Fibroblast of pulmonary artery (primary cell): ENCODE measurements at regions not wholly inside any gene's neighbourhood (a gene's known extent, or its start where the extent isn't known, plus 50 kb on each side); places are given as distances from the start of the nearest gene placed in this dataset.

Experiments used
- DNase-seq: peaks from one replicate; pipeline ENCODE4 v3.0.0-alpha.2; 2010; ENCODE audit warnings: low read depth
- H3K4me3 ChIP-seq: replicated peaks from 2 replicates; pipeline ENCODE4 v1.5.1; 2011; ENCODE audit warnings: low read depth, mild to moderate bottlenecking, control low read depth, low read length, moderate library complexity
- TF ChIP-seq, protein P1 (sequence below): IDR thresholded peaks from 2 replicates; pipeline ENCODE4 v1.5.1; 2011; ENCODE audit warnings: mild to moderate bottlenecking, control low read depth, low read length, inconsistent platforms; ENCODE audit errors: missing control alignments

DNA sequence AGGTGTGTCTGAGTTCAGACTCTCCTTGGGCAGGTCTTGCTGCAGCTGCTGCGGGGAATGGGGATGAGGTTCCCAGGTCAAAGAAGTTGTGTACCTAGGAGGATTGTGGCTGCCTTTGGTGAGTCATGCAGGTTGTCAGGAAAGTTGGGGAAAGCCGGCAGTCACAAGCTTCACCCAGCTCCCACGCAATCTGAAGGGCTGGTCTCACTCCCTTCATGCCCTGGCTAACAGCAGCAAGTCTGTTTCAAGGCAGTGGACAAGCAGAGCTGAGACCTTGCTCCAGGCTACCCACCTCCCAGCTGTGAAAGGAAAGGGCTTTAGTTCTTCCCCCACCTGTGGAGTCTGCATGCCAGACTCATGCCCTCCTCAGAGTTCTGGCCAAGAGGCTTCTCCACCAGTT lies 287.2 kb downstream of the DTHD1 start:
- DNase-seq = no peak
- H3K4me3 ChIP-seq = no peak overlapping the region
- TF ChIP-seq, protein P1, sequence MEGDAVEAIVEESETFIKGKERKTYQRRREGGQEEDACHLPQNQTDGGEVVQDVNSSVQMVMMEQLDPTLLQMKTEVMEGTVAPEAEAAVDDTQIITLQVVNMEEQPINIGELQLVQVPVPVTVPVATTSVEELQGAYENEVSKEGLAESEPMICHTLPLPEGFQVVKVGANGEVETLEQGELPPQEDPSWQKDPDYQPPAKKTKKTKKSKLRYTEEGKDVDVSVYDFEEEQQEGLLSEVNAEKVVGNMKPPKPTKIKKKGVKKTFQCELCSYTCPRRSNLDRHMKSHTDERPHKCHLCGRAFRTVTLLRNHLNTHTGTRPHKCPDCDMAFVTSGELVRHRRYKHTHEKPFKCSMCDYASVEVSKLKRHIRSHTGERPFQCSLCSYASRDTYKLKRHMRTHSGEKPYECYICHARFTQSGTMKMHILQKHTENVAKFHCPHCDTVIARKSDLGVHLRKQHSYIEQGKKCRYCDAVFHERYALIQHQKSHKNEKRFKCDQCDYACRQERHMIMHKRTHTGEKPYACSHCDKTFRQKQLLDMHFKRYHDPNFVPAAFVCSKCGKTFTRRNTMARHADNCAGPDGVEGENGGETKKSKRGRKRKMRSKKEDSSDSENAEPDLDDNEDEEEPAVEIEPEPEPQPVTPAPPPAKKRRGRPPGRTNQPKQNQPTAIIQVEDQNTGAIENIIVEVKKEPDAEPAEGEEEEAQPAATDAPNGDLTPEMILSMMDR = no peak

DNA sequence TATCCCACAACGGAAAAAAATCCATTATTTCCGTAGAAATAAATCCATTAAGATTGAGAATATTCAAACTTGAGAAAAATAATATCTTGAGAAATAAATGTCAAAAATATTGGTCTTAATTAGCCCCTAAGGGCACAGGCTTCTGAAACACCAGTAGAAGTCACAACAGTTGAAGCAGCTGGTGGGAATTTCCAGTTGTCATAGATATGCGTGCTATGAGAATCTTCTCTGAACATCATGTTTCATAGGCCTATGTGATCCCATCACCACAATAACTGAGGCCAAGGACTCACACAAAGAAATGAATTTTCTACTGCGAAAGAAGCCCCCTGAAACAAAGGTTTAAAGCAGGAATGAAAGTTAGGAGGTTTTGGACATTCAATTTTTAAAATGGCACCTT lies 292.0 kb downstream of the DTHD1 start:
- TF ChIP-seq, protein P1 = no peak
- H3K4me3 ChIP-seq = no peak overlapping the region
- DNase-seq = no peak

DNA sequence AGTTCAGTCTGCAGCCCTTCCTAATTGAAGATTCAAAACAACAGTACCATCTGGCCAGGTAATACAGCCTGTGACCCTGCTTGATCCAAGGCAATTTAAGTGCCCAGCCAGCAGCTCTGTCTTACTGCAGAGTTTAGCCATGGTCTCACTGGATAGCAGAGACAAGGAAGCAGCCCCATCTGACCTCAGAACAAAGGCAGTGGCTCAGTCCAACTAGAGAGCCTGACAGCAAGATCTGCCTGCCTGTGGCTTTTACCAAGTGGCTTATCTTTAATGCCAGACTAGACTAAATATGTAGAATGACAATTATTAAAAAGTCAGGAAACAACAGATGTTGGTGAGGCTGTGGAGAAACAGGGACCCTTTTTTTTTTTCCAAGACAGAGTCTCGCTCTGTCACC lies 293.4 kb downstream of the DTHD1 start:
- no peak for DNase-seq
- H3K4me3 ChIP-seq = no peak overlapping the region
- TF ChIP-seq, protein P1 = no peak

DNA sequence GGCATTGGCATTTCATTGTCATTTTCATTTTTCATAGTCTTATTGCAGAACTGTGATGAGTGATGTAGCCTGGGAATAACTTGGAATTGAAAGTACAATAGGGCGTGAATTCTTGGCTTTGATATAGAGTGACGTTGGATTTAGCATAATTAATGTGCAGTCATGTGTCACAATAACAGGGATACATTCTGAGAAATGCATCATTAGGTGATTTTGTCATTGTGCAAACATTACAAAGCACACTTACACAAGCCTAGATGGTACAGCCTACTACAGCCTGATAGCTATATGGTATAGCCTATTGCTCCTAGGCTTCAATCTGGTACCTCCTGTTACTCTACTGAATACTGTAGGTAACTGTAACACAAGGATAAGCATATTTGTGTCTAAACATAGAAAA lies 300.8 kb downstream of the DTHD1 start:
- H3K4me3 ChIP-seq = no peak overlapping the region
- TF ChIP-seq, protein P1 = no peak
- DNase-seq = no peak

DNA sequence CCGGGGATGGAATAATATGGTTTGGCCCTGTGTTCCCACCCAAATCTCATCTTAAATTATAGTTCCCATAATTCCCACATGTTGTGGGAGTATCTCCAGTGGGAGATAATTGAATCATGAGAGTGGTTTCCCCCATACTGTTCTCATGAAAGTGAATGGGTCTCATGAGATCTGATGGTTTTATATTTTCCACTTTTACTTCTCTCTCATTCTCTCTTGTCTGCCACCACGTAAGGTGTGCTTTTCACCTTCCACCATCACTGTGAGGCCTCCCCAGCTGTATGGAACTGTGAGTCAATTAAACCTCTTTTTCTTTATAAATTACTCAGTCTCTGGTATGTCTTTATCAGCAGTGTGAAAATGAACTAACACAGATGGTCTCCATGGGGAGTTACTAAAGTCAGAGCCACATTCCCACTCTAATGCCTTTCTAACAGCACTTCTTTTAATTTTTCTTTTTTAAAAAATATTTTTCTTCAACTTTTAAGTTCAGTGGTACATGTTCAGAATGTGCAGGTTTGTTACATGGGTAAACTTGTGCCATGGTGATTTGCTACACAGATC lies 306.6 kb downstream of the DTHD1 start:
- no peak for DNase-seq
- TF ChIP-seq, protein P1 = no peak

DNA sequence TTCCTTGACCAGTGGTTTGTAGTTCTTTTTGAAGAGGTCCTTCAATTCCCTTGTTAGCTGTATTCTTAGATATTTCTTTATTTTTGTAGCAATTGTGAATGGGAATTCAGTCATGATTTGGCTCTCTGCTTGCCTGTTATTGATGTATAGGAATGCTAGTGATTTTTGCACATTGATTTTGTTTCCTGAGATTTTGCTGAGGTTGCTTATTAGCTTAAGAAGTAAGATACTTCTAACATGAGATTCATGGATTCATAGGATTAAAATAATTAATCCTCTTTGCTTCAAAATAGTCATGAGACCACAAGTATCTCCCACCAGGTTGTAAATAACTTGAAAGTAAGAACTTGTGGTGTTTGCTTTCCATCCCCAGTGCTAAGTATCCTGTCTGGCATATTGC lies 308.9 kb downstream of the DTHD1 start:
- TF ChIP-seq, protein P1 = no peak
- no peak overlapping the region for H3K4me3 ChIP-seq
- no peak for DNase-seq

More for the DNA sequence above, 306.6 kb downstream of the DTHD1 start:
- H3K4me3 ChIP-seq = no peak overlapping the region

DNA sequence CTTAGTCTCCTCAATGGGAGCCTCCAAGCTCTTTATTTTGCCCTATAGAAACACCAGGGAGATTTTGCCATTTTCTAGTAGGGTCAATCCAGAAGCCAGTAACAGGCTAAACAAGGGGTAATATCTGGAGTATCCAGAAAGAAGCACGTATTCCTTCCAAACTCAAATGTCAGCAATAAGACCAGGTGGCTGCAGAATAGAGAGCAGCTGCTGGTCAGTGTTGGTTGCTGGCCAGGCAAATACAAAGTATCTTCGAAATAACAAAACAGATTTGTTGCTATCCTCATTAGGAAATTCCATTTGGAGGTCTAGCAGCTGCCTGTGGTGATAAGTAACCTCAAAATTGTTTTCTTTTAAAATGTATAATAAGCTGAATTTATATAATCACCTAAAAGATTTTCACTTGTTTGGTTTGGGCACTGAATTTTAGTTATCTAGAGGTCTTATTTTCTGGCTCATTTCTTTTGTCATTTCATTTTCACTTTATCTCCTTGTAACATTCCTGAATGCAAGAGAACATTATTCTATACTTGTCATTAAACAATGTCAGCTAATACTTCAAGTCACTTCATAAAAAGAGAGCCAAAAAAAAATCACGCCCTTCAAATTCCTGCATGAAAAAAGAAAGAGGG lies 320.6 kb downstream of the DTHD1 start:
- no peak overlapping the region for H3K4me3 ChIP-seq
- no peak for DNase-seq
- TF ChIP-seq, protein P1 = no peak
